ENCODE measurements at regions not wholly inside any gene's neighbourhood (a gene's known extent, or its start where the extent isn't known, plus 50 kb on each side); places are given as distances from the start of the nearest gene placed in this dataset.

GRCh38 chr20:22771706-22772105 lies 187.3 kb upstream of the FOXA2 start:
- H3K36me3 Mint-ChIP-seq (ENCODE audit: unreplicated experiment): no peaks in the 10 kb centered on the region
- H3K4me1 Mint-ChIP-seq (ENCODE audit: unreplicated experiment): peaks cover 49% of the 10 kb centered on the region
- H3K27ac Mint-ChIP-seq (ENCODE audit: unreplicated experiment): no peak overlapping the region
- H3K27me3 Mint-ChIP-seq (ENCODE audit: unreplicated experiment): no peaks in the 10 kb centered on the region
- H3K4me3 Mint-ChIP-seq (ENCODE audit: unreplicated experiment): no peak overlapping the region
- no peak for TF ChIP-seq CTCF (IDR thresholded peaks at IDR 0.05)
- no peak for DNase-seq (ENCODE audit: extremely low spot score, unreplicated experiment)
- peaks cover 5% of the 10 kb centered on the region for H3K9me3 Mint-ChIP-seq (ENCODE audit: unreplicated experiment)

GRCh38 chr20:22773344-22773743 lies 189.0 kb upstream of the FOXA2 start:
- Mint-ChIP-seq H3K4me3 (ENCODE audit: unreplicated experiment) (no peak overlapping the region), H3K4me1 (ENCODE audit: unreplicated experiment) (peaks cover 43% of the 10 kb centered on the region), H3K27ac (ENCODE audit: unreplicated experiment) (no peak overlapping the region), H3K27me3 (ENCODE audit: unreplicated experiment) (no peaks in the 10 kb centered on the region), H3K36me3 (ENCODE audit: unreplicated experiment) (no peaks in the 10 kb centered on the region), H3K9me3 (ENCODE audit: unreplicated experiment) (peaks cover 5% of the 10 kb centered on the region)
- no peak for DNase-seq (ENCODE audit: extremely low spot score, unreplicated experiment)
- no peak for TF ChIP-seq CTCF (IDR thresholded peaks at IDR 0.05)

- H3K4me3 Mint-ChIP-seq (ENCODE audit: unreplicated experiment): no peak overlapping the region
- no peak for TF ChIP-seq CTCF (IDR thresholded peaks at IDR 0.05)
- peaks cover 27% of the 10 kb centered on the region for H3K4me1 Mint-ChIP-seq (ENCODE audit: unreplicated experiment)
- H3K27ac Mint-ChIP-seq (ENCODE audit: unreplicated experiment): no peak overlapping the region
- no peaks in the 10 kb centered on the region for H3K36me3 Mint-ChIP-seq (ENCODE audit: unreplicated experiment)
- peaks cover 5% of the 10 kb centered on the region for H3K9me3 Mint-ChIP-seq (ENCODE audit: unreplicated experiment)
- no peaks in the 10 kb centered on the region for H3K27me3 Mint-ChIP-seq (ENCODE audit: unreplicated experiment)
- no peak for DNase-seq (ENCODE audit: extremely low spot score, unreplicated experiment)
Measured at GRCh38 chr20:22775256-22775655, 190.9 kb upstream of the FOXA2 start.

GRCh38 chr20:22775671-22776139 lies 191.3 kb upstream of the FOXA2 start:
- Mint-ChIP-seq H3K36me3 (ENCODE audit: unreplicated experiment) (no peaks in the 10 kb centered on the region), H3K4me1 (ENCODE audit: unreplicated experiment) (peaks cover 23% of the 10 kb centered on the region), H3K27me3 (ENCODE audit: unreplicated experiment) (no peaks in the 10 kb centered on the region), H3K4me3 (ENCODE audit: unreplicated experiment) (no peak overlapping the region), H3K27ac (ENCODE audit: unreplicated experiment) (peak overlapping the region; percentile 6), H3K9me3 (ENCODE audit: unreplicated experiment) (peaks cover 5% of the 10 kb centered on the region)
- no peak for TF ChIP-seq CTCF (IDR thresholded peaks at IDR 0.05)
- no peak for DNase-seq (ENCODE audit: extremely low spot score, unreplicated experiment)

GRCh38 chr20:22776369-22776768 lies 192.0 kb upstream of the FOXA2 start:
- peaks cover 5% of the 10 kb centered on the region for H3K9me3 Mint-ChIP-seq (ENCODE audit: unreplicated experiment)
- H3K36me3 Mint-ChIP-seq (ENCODE audit: unreplicated experiment): no peaks in the 10 kb centered on the region
- H3K4me3 Mint-ChIP-seq (ENCODE audit: unreplicated experiment): no peak overlapping the region
- no peak for TF ChIP-seq CTCF (IDR thresholded peaks at IDR 0.05)
- no peak for DNase-seq (ENCODE audit: extremely low spot score, unreplicated experiment)
- peaks cover 16% of the 10 kb centered on the region for H3K4me1 Mint-ChIP-seq (ENCODE audit: unreplicated experiment)
- no peak overlapping the region for H3K27ac Mint-ChIP-seq (ENCODE audit: unreplicated experiment)
- H3K27me3 Mint-ChIP-seq (ENCODE audit: unreplicated experiment): no peaks in the 10 kb centered on the region
